ENCODE measurements at regions not wholly inside any gene's neighbourhood (a gene's known extent, or its start where the extent isn't known, plus 50 kb on each side); places are given as distances from the start of the nearest gene placed in this dataset.
"Not testable (repeated sequence)": the region's sequence is repeated elsewhere in the genome, so short reads cannot be mapped to it uniquely, and the experiment has no call there.

DNA sequence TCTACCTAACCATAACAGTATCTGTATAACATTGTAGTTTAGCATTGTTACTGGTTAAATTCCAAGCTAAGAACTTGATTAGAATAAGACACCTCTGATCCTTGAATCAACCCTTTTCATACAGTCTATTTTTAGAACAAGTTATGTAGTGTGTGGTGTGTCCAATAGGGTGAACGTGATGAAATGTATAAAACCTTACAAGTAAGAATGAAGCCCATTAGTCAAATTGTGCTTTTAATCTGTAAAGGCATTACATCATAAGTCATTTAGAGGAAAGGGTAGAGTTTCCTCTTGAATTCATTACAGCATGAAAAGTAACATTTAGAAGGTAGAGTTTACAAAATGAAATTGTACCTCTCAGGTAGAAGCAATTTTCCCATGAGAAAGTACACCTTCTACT is 479.2 kb downstream of the LTN1 start:
- FAIRE-seq: no peak

DNA sequence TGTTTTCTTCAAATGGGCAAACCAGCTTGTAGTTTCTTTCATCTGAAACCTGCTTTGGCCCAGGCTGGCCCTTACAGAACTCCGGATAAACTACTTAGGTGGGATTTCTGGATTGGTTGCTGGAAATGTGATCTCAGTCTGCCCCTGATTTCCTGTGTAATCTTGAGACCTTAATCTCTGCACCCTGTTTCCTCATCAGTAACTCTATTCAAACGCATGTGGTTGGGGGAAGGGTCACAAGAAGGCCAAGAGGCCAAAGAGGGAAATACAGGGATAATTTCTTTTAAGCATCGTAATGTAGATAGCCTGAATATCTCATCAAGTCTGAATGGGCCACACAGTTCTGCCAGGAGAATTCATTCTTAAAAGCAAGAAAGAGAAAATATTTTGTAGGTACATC is 483.6 kb downstream of the LTN1 start:
- no peak for FAIRE-seq

DNA sequence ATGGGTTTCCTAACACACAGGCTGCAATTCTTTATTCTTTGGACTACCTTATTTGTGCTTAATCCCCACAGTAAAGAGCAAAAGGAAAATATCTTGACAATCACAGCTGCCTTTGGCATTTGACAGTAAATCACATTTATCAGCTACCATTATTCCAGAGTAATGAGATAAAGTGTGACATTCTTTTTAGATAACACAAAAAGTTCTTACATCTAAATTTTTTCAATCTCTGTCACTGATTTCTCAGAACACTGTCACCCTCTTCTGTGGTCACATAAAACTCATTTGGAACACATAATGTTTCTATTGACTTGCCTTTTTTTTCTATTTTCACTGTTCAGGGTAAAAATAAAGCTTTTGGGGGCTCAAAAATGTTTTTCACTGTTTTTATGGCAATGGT is 484.6 kb downstream of the LTN1 start:
- no peak for FAIRE-seq

DNA sequence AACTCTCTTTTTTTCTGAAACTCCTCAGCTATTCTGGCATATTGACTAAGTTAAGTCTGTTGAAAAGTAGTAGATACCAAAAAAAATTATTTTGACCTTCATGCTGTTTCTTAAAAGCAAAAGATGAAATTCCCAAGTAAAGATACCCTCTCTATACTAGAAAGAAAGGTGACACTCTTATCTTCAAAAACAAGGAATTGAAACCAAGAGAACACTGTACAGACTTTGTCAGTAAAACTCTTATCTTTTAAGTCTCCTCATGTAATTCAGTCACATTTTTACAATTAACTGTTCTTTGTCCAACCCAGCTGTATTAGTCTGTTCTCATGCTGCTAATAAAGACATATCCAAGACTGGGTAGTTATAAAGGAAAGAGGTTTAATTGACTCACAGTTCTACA is 496.2 kb downstream of the LTN1 start:
- no peak for FAIRE-seq

DNA sequence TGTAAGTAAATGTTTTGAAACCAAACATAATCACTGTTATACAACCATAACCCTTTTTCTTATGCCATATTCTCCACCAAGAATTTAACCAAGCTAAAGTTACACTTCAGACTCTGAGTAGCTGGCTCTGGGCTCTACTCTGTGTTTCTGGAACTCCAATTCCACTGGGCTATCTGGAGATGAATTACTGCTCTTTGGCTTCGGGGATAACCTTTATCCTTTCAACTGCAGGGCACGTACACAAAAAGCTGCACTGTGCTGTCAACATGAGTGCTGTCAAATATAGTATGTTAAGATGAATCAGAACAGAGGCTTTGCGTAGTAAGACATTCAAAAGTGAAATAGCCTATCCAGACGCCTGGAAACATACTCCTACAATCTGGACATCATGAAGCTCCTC is 500.6 kb downstream of the LTN1 start:
- no peak for FAIRE-seq

DNA sequence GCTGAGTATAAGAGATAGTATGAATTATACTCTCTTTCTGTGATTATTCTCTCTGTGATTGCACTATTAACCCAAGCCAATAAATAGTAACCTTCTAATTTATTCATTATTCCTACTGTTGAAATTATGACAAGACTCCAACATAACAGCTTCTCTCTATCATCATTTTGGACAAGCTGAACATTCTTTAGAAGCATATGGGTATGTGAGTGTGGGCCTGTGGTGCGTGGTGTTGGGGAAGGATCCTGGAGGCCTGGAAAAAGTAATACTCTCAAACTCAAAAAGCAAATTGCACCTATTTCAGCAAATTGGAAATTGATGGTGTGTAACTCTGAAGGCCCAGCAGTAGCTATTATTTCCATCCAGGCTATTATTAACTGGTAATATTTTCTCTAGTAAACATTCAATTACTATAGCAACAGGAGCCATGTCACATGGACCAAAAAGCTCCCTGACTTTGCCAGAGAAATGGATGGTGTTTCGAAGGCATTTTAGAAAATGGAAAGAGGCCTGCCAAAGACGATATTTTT is 502.8 kb downstream of the LTN1 start:
- no peak for FAIRE-seq

DNA sequence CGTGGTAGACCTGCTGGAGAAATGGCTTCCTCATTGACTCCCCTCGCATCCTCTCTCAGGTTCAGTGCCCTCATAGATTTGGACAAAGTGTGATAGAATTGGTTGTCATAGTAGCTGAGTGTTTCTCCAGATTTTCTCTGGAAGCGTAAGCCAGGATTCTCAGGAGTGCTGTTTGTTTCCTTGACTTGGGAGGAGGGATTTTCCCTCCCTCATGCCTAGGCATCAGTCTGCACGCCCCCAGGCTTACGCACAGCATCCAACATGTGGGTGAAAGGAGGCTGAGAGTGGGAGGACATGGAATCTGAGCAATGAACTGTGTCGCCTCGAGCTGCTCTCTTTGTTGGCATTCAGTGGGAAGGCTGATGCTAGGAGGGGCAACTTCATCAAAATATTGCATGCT is 503.5 kb downstream of the LTN1 start:
- FAIRE-seq: no peak

DNA sequence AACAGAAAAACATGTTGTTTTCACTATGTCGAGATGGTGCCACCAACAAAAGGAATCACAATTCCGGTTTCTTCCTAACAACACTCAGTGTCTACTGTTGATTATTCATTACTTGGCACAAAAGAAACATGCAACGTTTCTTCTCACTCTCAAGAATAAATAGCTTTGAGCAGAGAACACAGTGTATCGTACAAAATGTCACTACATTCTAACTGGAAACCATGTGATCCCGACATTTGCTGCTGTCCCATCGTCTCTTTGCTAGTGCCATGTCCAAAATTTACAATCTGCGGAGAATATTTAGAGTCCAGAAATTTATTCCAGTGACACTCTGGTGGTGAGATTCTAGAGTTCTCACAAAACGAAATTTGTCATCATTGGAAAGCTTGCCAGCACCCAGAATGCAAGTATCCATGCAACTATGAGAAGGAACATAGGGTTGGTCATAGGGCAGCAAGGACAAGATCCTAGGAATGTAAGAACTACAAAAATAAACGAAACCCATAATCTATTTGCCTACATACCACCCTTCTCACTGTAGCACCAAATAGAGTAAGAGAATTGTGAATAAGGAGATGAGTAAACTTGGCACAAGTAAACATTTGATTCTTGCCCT is 505.1 kb downstream of the LTN1 start:
- FAIRE-seq: no peak

DNA sequence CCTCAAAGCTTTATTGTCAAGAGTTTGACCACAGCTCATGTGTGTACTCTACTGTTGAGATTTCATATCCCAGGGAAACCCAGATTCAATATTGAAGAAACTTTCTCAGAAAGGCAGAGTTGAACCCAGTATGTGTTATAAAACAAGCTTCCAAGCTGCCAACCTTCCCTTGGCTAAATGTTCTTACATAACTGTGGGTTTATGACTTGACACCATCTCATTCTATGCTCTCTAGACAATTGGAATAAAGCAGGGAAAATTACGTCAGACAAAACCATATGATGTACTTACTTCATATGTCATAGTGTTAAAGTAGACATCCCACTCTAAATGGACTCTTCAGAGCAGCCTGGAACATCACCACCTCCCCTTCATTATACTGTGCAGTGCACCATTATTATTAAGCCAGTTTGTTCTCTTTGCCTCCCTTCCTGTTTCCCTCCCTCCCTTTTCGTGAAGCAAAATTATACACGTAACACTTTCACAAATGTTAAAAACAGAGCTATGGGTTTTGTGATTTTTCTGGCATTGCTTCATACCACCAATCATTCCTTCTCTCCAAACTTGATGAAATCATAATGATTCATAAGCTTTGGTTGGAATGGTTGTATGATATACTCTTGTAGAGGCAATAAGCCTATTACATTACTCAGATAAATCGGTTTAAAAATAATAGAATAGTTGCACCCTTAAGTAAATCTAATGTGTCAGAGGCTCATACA is 507.2 kb downstream of the LTN1 start:
- no peak for FAIRE-seq

DNA sequence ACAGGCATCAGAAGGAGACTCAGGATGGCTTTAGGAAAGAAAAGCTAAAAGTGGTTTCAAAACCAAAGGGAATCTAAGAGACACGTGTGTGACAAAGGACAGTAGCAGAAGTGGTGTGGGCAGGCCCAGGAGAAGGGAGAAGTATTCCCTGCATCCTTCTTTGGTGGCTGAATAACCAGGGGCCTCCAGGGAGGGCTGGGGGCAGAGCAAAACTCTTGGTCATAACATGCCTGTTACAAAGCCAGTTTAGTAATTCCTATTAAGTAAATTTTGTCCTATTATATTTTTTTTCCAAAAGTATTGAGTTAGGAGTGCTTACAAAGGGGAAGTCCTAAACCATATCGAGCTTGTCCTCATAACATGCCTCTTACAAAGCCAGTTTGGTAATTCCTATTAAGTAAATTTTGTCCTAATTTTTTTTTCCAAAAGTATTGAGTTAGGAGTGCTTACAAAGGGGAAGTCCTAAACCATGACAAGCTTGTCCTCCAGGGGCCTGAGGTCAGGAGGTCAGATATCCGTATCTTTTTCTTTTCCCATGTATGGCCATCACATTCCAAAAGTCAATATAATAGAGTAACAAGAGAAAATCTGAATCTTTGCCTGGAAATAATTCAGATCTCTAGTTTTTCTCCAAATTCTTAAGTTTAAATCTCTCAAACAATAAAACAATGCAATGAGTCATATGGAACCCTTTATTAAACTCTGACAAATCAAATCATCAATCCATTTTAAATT is 509.2 kb downstream of the LTN1 start:
- FAIRE-seq: no peak

DNA sequence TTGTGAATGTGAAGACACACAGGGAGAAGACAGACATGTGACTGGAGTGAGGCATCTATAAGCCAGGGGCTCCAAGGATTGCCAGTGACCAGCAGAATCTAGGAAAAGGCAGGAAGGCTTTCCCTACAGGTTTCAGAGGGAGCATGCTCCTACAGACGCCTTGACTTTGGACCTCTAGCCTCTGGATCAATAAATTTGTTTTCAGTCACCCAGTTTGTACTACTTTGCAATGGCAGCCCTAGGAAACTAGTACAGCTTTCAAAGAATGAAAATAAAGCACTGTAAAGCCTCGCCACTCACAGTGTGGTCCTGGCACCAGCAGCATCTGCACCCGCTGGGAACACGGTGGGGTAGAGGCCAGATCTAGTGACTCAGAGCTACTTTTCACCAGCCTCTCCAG is 510.0 kb downstream of the LTN1 start:
- no peak for FAIRE-seq

DNA sequence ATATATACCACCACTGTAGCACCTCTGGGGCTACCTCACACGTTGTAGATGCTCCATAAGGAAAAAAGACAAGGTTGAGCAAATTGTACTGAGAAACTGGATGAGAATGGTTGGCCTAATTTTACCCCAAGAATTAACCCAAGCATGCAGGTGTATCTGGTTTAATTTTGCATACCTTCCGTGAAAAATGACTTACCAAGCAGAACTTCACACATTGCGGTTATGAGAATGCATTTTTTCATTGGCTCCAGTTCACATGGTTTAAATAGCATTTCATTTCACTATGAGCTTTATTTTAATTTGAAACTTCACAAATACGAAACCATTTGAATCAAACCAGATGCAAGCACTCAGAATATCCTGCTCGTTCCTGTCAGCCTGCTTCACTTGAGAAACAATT is 512.2 kb downstream of the LTN1 start:
- FAIRE-seq: no peak

DNA sequence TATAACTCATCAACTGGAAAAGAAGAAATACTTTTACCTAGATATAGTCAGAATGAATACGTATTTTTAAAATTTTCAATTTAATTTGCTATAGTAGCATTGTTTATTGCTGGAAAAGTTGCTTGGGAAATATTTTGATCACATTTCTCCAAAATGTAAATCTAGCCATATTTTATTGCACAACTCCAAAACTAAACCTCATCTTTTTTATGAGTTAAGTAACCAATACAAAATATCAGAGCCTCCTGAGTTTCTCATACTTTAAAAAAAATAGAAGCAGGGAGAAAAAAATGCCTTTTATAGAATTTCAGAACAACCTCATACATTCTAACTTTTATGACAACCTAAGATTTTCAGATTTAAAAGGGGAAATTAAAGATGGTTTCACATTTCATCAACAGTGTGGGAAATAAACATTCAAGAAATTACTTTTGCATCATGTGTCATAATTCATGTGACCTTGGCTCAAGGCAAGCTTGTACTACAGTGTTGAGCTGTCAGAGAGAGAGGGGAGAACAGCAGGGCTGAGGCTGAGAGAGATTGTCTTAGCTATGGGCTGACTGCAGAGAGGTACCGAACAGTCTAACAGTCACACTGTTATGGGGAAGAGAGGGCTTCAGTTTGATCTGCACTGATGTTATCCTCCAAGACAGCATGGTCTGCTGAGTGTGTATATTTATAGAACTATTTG is 519.0 kb downstream of the LTN1 start:
- FAIRE-seq: no peak

DNA sequence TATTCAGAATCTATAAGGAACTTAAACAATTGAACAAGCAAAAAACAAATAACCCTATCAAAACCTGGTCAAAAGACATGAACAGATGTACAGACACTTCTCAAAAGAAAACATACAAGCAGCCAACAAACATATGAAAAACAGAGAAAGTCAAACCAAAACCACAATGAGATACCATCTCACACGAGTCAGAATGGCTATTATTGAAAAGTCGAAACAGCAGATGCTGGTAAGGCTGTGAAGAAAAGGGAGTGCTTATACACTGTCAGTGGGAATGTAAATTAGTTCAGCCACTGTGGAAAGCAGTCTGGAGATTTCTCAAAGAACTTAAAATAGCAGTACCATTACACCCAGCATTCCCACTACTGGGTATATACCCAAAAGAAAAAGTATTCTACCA is 520.1 kb downstream of the LTN1 start:
- not testable (repeated sequence) for FAIRE-seq

DNA sequence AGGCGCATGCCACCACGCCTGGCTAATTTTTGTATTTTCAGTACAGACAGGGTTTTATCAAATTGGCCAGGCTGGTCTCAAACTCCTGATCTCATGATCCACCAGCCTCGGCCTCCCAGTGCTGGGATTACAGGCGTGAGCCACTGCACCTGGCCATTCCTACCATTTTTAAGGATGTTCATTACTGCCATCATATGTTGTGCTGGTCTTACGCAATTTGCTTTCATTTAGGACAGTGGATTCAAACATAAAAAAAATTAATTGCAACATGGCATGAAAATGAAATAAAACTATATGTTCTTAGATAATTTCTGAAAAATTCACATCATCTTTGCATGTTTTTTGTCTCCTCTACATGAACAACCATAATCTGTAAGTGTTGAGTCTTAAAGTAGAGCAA is 527.7 kb downstream of the LTN1 start:
- FAIRE-seq: no peak

DNA sequence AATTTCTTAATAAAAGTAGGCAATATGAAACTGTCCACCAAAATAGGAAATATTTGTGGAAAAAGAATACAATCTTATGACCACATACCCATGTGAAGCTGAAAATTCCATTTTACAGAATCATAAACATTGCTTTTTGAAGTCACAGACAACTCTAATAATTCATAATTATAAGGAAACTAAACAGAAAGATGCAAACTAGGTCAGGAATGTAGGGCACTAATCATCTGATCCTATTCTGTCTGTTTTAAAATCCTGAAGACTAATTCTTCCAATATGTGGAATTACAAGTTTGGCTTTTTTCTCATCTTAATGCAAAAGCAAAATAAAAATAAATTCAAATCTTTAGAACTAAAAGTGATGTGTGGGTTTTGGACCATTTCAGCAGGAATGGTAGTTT is 528.6 kb downstream of the LTN1 start:
- no peak for FAIRE-seq

DNA sequence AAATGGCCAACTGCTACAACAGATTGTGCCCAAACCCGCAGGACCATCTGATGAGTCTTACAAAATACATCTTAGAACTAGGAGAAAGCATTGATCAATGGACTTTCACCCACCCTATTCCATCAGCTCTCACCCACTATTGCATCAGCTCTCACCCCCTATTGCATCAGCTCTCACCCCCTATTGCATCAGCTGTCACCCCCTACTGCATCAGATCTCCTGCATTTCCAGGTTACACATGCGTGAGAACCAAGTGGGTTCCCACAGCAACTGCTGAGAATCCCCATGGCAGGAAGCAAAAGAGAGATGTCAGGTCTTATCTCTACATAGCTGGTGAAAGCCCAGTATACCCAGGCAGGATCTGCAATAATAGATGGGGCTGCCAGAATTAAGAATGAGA is 533.5 kb downstream of the LTN1 start:
- no peak for FAIRE-seq

DNA sequence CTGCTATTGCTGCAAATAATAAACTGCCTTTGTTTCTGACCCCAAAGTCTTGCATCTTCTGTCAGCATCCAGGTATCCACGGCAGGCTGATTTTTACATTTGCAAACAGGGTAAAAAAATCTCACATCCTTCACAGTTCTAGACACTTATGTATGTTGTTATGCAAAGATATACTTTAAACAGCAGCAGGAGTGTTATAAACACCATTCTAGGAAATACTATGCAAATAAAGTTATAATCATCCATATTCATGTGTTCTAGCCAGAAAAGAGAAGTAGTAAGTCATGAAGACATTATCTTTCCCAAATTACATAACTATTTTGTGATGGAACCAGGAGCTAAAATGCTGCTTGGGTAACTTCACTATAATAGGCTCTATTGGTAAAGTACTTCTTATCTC is 534.2 kb downstream of the LTN1 start:
- no peak for FAIRE-seq

DNA sequence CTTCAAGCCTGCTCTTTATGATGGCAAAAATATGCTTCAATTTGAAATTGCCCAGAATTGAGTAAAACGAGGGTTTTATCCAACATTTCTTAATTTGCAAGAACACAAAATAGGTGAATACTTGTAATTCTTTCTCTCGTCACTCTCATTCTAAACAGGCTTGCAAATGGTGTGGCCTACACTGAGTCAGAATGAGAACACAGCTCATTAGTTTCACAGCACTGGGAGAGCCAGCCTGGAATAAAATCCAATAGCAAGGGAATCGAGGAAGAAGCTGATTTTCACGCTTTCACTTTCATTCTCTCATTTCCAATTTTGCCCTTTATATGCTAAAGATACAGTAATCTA is 537.5 kb downstream of the LTN1 start:
- no peak for FAIRE-seq

DNA sequence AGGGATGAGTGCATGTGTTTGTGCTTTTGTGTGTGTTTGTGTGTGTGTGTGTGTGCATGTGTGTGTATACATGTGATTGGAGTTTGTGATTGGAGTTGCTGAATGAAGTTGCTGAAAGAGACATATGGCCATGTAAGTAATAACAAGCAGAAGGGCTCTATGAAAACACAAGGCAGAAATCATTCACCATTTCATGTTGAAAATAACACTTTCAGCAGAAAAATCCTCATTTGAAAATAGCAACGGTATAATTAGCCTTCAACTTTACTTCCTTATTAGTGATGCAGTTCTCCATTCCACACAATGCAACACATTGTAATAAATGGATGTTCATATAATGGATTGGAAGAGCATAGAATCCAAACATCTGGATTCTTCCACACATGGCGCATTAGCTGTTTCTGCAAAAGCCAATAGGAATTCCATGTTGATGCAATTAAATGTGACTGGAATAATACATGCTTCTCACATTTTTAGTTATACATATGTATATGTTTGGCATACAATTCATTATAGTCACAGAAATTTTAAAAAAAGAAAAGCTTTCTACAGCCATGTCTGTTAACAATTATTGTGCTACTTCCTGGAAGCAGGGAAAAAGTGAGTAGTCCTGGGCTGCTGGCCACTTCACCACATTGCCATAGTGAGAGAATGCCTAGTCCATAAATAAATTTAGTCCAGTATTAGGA is 538.0 kb downstream of the LTN1 start:
- no peak for FAIRE-seq

DNA sequence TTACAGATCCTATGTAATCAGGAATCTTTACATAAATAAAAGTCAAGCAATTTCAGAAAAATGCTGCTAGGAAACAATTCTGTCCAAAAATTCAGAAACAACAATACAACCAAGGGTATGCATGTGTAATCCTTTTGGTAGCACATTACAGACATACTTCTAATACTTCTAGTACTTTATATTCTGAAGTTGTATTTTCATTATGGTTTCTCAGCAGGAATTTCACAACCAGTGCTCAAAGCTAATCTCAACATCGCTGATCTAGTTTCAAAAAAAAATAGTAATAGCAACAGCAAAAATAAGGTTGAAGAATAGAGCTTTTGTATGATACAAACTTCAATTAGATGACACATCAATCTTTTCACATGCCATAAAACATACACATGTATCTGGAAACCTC is 545.2 kb downstream of the LTN1 start:
- no peak for FAIRE-seq

DNA sequence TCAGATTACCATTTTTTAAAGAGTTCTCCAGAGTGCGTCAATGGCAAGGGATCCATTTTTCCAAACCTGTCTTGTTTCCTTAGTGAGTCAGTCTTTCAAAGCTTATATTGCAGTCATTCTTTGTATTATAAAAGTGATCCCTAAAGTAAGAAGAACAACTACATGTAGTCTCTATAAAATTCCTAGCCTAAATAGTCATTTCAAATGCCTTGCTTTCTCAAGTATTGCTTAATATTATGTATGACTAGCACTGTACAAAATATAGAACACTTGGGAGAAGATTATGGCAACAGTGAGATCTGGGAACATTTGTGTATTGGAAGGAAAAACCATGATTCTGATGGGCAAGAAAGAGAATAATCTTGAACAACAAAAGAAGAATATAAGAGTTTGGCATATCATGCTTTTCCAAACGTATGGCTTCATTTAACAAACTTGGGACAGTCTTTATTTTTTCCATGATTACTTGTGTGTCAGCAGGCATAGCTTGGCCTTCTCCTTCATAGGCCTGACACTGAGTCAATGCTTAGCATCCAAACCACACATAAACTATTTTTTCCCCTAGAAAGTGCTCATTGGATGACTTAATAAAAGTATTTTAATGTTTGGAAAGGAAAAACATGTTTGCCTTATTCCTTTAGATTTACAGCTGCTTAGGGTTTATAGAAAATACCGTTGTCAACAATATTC is 547.4 kb downstream of the LTN1 start:
- no peak for FAIRE-seq

Data from islet of Langerhans (tissue), 1 donor.